ENCODE measurements at regions not wholly inside any gene's neighbourhood (a gene's known extent, or its start where the extent isn't known, plus 50 kb on each side); places are given as distances from the start of the nearest gene placed in this dataset.

- Histone ChIP-seq H3K9me3 (no peaks in the 10 kb centered on the region), H3K36me3 (no peaks in the 10 kb centered on the region), H3K27ac (no peak overlapping the region), H3K4me1 (peaks cover 0 to 18% (median 4%) of the 10 kb centered on the region in 3 donors), H3K27me3 (no peaks in the 10 kb centered on the region), H3K4me3 (no peak overlapping the region)
- WGBS, 2 donors: 22 to 45% methylated on average over 1 of the region's 1 CpG
- TF ChIP-seq CTCF (IDR thresholded peaks at IDR 0.05) (no peak), POLR2A (IDR thresholded peaks at IDR 0.05) (no peak)
- DNase-seq: no peak
- intact Hi-C loops (cut with DNase I): no loop called here
These were observed 109.4 kb upstream of the PRLR start for GRCh38 chr5:35339616-35340100.

- Histone ChIP-seq H3K36me3 (no peaks in the 10 kb centered on the region), H3K4me1 (peaks cover 0 to 18% (median 4%) of the 10 kb centered on the region in 3 donors), H3K27me3 (no peaks in the 10 kb centered on the region), H3K9me3 (no peaks in the 10 kb centered on the region), H3K27ac (no peak overlapping the region), H3K4me3 (no peak overlapping the region)
- no peak for DNase-seq
- TF ChIP-seq POLR2A (IDR thresholded peaks at IDR 0.05) (no peak), CTCF (IDR thresholded peaks at IDR 0.05) (no peak)
- 89 to 90% methylated on average over 1 of the region's 1 CpG for WGBS, 2 donors
- intact Hi-C loops (cut with DNase I): no loop called here
These were observed 108.7 kb upstream of the PRLR start for GRCh38 chr5:35339006-35339405.

- H3K27ac ChIP-seq: no peak overlapping the region
- no peak for DNase-seq
- TF ChIP-seq POLR2A (IDR thresholded peaks at IDR 0.05) (no peak), CTCF (IDR thresholded peaks at IDR 0.05) (no peak)
- H3K9me3 ChIP-seq: no peaks in the 10 kb centered on the region
- H3K4me1 ChIP-seq: peaks cover 0 to 17% (median 4%) of the 10 kb centered on the region in 3 donors
- H3K4me3 ChIP-seq: no peak overlapping the region
- no peaks in the 10 kb centered on the region for H3K27me3 ChIP-seq
- intact Hi-C loops (cut with DNase I): no loop called here
- H3K36me3 ChIP-seq: no peaks in the 10 kb centered on the region
These were observed 107.8 kb upstream of the PRLR start for GRCh38 chr5:35338157-35338453.

- Histone ChIP-seq H3K4me1 (peaks cover 0 to 12% (median 4%) of the 10 kb centered on the region in 3 donors), H3K4me3 (no peak overlapping the region), H3K27ac (no peak overlapping the region), H3K36me3 (no peaks in the 10 kb centered on the region), H3K27me3 (no peaks in the 10 kb centered on the region), H3K9me3 (no peaks in the 10 kb centered on the region)
- 75 to 77% methylated on average over 7 of the region's 7 CpGs for WGBS, 2 donors
- intact Hi-C loops (cut with DNase I): no loop called here
- no peak for DNase-seq
- TF ChIP-seq CTCF (IDR thresholded peaks at IDR 0.05) (no peak), POLR2A (IDR thresholded peaks at IDR 0.05) (no peak)
These were observed 107.3 kb upstream of the PRLR start for GRCh38 chr5:35337340-35338156.

- 82 to 90% methylated on average over 4 of the region's 4 CpGs for WGBS, 2 donors
- DNase-seq: no peak
- Histone ChIP-seq H3K4me1 (peaks cover 0 to 19% (median 4%) of the 10 kb centered on the region in 3 donors), H3K9me3 (no peaks in the 10 kb centered on the region), H3K4me3 (no peak overlapping the region), H3K27me3 (no peaks in the 10 kb centered on the region), H3K36me3 (no peaks in the 10 kb centered on the region), H3K27ac (no peak overlapping the region)
- intact Hi-C loops (cut with DNase I): no loop called here
- TF ChIP-seq POLR2A (IDR thresholded peaks at IDR 0.05) (no peak), CTCF (IDR thresholded peaks at IDR 0.05) (no peak)
These were observed 105.9 kb upstream of the PRLR start for GRCh38 chr5:35336230-35336629.

All from esophagus squamous epithelium (tissue), 5 donors.